HG03196 (cell line): ENCODE measurements at regions not wholly inside any gene's neighbourhood (a gene's known extent, or its start where the extent isn't known, plus 50 kb on each side); places are given as distances from the start of the nearest gene placed in this dataset.
"Not testable (repeated sequence)": the region's sequence is repeated elsewhere in the genome, so short reads cannot be mapped to it uniquely, and the experiment has no call there.

Source experiments
- ATAC-seq: cut with Tn5 transposase; IDR thresholded peaks from one replicate; pipeline ENCODE4 v1.9.1; 2021; ENCODE audit not compliant: unreplicated experiment

DNA sequence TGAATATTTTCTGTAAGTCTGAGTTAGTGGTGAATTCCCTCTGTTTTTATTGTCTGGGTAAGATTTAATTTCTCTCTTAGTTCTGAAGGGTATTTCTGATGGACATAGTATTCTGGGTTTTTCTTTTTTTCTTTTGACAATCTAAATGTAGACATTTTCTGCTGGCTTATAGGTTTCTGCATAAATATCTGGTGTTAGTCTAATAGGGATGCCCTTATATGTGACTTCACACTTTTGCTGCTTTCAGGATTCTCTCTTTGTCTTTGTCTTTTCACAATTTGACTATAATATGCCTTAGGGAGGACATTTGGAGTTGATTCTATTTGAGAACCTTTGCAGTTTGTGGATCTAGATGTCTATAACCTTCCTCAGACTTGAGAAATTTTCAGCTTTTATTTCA lies 667.2 kb downstream of the EPHA7 start:
- ATAC-seq, result no peak

DNA sequence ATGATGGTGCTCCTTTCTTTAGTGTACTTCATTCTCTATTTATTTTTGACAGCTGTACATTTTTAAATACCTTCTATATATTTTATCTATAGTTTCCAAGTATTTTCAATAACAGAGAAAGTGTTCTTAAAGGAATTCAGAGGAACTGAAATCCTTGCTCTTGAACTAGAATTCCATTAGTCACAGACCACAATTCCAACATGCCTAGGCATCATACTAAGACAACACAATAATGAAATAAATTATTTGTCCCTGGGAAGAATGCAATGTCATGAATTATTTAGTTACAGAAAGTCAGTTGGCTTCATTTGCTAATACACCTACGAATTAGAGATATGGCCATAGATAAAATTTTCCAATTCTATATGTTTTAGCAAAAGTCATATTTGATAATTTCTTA lies 671.2 kb downstream of the EPHA7 start:
- no peak for ATAC-seq

DNA sequence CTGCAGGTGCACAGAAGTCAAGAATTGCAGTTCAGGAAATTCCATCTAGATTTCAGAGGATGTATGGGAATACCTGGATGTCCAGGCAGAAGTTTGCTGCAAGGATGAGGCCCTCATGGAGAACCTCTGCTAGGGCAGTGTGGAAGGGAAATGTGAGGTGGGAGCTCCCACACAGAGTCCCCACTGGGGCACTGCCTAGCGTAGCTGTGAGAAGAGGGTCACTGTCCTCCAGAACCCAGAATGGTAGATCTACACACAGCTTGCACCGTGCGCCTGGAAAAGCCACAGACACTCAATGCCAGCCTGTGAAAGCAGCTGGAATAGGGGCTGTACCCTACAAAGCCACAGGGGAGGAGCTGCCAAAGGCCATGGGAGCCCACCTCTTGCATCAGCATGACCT lies 681.4 kb downstream of the EPHA7 start:
- ATAC-seq, result no peak

DNA sequence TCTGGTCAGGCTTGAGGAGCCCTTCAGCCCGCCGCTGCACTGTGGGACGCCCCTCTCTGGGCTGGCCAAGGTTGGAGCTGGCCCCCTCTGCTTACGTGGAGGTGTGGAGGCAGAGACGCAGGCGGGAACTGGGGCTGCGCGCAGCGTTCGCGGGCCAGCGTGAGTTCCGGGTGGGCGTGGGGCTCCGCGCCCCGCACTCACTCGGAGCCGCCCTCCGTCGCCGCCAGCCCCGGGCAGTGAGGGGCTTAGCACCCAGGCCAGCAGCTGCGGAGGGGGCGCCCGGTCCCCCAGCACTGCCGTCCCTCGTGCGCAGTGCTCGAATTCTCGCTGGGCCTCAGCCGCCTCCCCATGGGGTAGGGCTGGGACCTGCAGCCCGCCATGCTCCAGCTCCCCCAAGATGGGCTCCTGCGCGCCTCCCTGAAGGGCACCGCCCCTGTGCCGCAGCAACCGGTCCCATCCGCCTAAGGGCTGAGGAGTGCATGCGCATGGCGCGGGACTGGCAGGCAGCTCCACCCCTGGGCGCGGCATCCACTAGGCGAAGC lies 695.9 kb downstream of the EPHA7 start:
- no peak for ATAC-seq

DNA sequence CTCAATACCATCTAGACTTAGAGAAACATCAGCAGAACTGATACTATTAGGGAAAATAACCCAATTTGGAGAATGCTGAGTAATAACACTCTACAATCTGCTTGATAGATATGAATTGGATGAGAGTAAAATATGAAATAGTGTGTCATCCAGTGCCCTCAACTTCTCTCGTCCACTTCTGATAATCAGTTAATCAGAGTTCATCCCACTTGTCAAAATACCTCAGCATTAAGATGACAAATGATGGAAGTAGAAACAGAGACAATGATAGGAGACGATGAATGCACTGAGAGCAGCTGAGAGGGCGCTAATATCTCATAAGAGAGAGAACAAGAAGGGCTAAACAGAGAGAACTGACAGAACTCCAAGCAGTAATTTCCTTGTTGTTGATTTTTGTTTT lies 699.6 kb downstream of the EPHA7 start:
- no peak for ATAC-seq

DNA sequence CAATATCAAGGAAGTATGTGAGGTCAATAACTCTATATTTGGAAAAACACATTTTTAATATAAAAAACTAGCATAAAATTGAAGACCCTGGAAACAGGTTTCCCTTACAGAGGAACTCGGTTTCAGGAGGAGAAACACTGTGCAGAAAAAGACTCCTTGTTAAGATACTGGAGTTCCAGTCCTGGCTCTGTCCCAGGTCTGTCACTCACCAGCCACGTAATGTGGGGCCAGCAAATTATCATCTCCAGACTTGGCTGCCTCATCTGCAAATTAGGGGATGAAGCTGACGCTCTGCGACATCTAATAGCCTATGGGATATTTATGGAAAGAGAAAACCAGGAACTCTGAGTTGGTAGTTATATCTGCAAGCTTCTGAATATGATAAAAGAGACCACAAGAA lies 702.7 kb downstream of the EPHA7 start:
- ATAC-seq, result no peak

DNA sequence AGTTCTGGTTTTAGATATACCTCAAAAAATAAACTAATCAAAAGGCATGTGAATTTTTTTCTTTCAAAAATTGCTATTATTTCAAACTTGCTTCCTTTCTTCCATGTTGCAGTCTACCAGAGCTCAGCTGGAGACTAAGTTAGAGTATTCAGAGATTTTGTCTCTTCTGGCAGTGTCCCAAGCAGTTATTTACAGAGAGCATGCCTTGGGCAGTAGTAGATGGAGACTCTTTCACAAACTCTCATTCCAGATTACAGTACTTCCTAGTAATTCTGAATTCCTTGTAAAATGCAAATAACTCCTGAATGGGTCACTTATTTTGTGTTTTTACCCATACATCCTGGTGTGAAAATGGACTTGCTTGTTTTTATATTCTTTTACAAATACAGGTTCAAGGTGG lies 703.4 kb downstream of the EPHA7 start:
- no peak for ATAC-seq

DNA sequence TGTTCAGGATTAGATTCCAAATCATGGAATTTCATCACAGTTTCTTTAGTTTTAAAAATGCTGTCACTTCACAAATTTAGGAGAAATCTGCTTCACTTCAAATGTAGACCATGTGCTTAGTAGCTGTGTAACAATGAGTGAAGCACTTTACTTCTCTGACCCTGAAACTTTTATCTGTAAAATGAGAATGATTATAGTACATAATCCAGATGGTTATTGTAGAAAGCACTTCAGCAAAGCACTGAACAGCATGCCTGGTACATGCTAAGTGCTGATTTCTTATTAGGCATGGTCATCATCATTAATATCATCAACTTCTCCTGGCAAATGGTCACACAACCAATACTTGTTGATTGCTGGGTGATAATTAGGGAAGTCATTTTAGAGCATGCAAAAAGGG lies 705.0 kb downstream of the EPHA7 start:
- ATAC-seq, result no peak

DNA sequence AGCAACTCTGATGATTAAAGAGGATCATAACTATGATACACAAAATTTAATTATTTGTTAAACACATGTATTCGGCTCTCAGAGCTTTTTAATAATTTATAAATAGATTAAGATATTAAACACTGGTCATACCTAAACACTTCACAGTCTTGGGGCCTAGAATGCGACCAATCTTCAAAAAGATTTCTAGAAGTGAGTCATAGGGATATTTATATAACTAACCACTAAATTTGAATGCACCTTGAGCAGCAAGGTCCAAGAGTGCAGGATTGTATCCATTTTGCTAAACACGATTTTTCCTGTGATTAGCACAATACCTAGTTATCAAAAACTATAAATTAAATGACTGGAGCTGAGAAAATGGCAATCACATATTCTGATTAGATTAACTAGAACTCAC lies 709.3 kb downstream of the EPHA7 start:
- ATAC-seq, result peak; percentile 61

DNA sequence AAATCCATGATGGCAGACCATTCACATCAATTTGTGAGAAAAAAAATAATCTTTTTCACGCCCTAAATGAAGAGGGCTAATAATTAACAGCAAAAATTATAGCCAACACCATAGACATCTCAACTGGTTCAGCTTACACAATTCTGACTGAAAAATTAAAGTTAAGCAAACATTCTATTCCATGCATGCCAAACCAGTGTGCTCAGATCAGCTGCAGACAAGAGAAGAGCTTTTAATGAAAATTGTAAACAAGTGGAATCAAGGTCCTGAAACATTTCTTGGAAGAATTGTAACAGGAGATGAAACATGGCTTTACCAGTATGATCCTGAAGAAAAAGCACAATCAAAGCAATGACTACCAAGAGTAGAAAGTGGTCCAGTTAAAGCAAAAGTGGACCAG lies 710.4 kb downstream of the EPHA7 start:
- ATAC-seq, result no peak

DNA sequence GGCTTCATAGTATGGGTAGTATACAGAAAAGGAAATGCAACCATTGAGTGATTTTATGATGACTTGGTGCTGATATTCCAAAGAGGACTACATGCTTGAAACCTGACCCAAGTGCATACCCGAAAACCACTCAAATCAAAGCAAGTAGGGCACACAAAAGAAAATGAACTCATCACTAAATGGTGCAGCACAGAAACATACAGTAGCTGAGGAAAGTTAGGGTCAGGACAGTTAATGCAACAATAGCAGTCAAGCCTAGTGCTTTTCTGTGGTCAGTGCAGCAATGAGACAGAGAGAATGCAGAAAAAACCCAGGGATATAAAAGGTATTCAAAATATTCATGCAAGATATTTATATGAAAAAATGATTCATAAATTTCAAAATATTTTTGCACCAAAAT lies 711.1 kb downstream of the EPHA7 start:
- no peak for ATAC-seq

DNA sequence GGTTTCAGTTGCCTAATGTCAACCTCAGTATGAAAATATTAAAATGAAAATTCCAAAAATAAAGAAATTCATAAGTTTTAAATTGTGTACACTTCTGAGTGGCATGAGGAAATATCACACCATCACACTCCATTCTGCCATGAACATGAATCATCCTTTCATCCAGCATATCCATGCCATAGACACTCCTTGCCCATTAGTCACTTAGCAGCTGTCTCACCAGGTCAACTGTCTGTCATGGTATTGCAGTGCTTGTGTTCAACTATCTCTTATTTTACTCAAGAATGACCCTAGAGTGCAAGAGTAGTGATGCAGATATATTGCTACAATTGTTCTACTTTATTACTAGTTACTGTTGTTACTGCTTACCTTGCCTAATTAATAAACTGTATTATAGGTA lies 712.4 kb downstream of the EPHA7 start:
- ATAC-seq, result no peak

DNA sequence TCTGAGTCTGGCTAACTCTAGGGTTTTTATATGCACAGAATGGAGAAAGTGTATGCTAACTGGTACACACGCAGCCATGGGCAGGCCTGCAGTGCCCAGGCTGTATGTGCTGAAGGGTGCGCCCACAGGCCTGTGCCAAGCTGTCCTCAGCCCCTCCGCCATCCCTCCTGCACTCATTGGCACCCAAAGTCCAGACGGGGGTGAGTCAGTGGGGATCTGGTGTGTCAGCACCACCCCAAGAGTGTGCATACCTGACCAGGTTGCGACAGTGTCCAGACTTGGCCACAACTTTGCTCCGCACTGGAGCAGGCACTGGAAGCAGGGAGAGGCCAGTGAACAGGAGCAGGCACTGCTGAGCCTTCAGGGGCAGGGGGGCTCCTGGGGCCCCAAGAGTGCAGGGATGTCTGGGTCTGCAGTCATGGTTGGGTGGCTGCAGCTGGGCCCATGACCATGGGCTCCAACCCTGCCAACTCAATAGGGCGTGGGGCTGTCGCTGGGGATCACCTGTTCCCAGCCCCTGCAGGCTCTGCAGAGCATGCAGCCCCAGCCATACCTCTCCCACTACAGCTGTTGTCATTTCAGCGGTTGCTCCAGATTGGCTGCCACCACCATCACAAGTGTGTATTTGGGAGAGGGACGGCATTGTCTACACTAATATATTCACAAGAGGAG lies 717.8 kb downstream of the EPHA7 start:
- no peak for ATAC-seq

DNA sequence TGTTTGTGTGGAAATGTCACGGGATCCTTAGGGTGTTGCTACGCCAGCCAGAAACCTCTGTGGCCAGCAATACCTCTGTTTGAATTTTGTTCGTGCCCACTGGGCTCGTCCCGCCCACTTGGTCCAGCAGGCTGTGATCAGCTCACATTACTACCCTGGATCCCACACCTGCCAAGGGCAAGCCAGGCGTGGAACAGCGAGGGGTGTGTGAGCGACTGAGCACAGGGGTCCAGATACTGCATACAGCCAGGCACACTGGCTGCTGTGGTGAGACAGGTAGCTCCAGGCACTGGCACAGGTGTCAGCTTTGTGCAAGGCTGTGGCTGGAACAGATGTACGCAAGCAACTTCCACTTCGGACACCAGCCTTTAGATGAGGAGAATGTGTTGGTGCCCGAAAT lies 718.9 kb downstream of the EPHA7 start:
- ATAC-seq, result no peak

DNA sequence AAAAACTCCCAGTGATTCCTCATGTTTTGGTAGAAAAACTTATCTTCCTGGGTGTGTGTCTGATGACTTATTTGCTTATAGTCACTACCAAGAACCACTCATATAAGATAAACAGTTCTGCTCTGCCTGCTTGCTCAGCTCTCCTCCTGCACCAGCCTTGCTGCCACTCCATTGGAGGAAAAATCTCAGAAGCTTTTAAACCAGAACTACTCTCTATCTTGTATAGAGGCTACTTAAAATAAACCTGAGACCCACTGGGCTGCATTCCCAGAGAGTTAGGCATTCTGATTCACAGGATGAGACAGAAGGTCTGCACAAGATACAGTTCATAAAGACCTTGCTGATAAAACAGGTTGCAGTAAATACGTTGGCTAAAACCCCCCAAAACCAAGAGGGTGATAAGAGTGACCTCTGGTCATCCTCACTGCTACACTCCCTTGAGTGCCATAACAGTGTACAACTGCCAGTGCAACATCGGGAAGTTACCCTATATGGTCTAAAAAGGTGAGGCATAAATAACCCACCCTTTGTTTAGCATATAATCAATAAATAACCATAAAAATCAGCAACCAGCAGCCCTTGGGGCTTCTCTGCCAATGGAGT lies 728.3 kb downstream of the EPHA7 start:
- ATAC-seq, result no peak

DNA sequence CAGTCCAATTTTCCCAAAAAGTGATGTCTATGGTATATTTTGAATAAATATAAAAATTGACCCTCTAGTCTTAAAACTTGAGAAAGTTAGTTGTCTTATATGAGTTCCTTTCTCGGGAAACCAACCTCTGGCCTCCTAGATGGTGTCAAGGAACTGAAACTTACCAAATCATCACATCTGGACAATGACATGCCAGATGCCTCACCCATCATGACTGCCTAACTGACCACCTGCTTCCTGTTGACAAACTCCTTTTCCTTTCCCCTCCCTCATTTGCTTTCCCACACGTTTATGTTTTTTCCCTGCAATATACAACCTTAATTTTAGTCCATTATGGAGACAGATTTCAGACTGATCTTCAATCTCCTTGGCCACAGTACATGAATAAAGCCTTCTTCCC lies 731.0 kb downstream of the EPHA7 start:
- ATAC-seq, result no peak

DNA sequence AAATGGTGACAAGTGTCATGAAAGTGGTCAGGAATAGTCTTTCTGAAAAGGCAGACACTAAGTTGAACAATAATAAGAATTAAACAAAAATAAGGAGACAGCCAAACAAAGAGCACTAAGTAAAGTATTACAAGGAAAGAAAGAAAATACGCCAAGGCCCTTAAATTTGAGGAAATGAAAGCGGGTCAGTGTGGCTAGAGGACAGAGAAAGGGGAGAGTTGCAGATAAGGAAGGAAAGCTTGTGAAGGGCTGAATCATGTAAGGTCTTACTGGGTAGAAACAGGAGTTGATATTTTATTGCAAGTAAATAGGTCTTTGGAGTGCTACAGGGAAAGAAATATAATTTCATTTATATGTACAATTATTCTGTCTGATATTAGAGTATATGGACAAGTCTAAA lies 732.1 kb downstream of the EPHA7 start:
- ATAC-seq, result no peak

DNA sequence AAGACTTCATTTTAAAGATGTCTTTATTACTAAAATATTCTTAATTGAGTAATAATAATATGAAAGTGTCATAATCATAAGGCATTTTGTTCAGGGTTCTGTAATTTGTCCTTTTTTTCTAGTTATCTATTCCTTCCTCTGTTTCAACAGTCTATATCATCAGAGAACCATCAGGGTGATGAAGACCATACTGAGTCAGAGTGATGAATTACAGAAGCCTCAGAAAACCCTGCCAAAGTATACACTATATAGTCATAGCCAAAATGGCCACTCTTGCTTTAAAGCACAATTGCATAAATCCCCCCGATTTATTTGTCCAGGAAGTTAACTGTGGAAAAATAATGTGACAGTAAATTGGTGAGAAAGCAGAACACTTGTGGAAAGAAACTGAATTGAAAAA lies 735.0 kb downstream of the EPHA7 start:
- ATAC-seq, result no peak

DNA sequence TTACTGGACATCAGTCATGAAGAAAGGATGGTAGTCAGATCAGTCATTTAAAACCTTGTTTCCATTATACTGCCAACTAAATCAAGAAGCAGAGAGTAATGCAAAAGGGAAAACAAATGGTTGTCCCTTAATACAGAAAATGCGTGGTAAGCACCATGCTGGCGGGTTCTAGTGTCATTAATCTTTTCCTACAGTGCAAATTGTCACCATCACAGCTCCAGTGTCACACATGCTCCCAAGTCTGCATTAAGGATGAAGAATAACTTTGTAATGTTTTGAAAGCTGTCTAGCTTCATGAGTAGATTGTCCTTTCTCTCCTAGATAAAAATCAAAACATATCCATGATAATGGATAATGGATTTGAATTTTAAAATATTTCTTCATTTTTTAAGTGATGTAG lies 735.6 kb downstream of the EPHA7 start:
- no peak for ATAC-seq

DNA sequence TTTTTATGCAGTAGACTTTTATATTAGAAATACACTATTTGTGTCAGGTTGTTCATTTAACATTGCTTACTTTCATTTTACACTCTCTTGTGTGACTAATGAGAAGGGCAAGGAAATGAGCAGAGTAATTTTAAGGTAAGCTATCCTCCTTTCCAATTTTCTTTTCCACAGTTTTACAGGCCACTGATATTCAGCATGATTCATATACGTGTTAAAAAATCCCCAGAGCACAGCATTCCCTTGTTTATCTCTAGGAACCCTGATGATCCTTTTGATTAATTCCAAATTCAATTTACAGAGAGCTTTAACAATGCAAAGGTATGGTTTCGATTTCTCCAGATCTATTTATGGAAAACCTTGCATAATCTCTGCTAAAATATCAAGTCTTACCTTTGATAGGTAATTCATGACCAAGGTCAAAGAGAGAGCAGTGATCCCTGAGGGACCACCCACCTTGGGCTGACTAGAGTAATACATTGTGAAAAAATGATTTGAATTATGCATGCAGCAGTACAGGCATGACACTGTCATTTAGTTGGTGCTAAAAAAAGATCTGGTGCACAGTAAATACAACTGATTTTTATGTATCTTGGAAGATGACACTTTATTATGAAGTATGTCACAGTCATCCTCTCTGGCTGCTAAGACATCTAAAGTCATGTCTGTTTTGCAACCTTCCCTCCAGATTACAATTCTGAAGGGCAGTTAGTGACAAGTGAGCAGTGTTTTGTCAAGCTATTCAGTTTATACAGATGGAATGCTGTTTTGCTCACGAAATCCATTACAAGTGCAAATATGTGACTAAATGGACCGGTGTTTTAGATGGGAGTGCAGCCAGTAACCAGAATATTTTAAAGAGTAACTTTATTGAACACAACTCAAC lies 736.6 kb downstream of the EPHA7 start:
- ATAC-seq, result no peak

DNA sequence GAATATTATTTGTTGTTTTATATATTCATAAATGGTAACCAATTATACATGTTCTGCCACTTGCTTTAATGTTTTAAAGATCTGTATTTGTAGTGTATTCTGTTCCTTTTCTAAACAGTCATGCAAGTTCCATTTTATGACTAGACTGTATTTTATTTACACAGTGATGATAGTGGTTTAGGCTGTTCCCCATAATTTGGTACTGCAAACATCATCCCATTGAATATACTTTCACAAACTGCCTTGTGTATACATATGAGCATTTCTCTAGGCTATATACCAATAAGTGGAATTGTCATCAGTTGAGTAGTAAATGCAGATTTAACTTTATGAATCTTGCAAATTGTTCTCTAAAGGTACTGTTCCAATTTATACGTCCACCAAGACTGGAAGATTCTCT lies 738.0 kb downstream of the EPHA7 start:
- ATAC-seq, result no peak

DNA sequence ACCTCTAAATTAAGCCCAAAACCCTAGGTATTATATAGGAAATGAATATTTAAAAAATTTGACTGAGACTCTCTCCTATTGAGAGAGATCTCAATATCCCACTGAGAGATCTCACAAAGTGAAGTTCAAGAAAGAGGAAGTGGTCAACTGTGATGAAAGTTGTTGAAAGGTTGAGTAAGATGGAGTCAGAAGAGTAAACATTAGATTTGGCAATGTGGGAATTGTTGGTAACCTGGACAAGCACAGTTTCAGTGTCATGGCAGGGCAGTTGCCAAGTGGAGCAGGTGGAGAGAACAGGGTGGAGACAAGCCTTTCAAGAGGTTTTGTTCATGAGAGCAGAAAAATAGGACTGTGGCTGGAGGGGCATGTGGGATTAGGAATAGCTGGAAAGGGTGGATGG lies 747.9 kb downstream of the EPHA7 start:
- not testable (repeated sequence) for ATAC-seq
